DND-41 (cell line): ENCODE measurements at regions not wholly inside any gene's neighbourhood (a gene's known extent, or its start where the extent isn't known, plus 50 kb on each side); places are given as distances from the start of the nearest gene placed in this dataset.

Source experiments
- ATAC-seq: fragments of 200-7000 bp; cut with Tn5 transposase; 3 replicates; pipeline ENCODE4 v1.9.1; 2021; ENCODE audit warnings: low read depth; ENCODE audit not compliant: insufficient read depth
- DNase-seq: peaks from one replicate; pipeline ENCODE4 v3.0.0-alpha.2; 2020
- H2AFZ ChIP-seq: 2 replicates; pipeline ENCODE4 v1.6.0; 2012; ENCODE audit warnings: low read depth, low read length
- H3K27ac ChIP-seq: 2 replicates; pipeline ENCODE4 v1.5.1; 2012; ENCODE audit warnings: low read length, inconsistent platforms
- H3K27me3 ChIP-seq: fragments of 200-600 bp; sonication (generic); 2 replicates; pipeline ENCODE4 v1.6.0; 2012; ENCODE audit warnings: low read length, mild to moderate bottlenecking, inconsistent platforms; ENCODE audit not compliant: insufficient read depth, poor library complexity
- H3K36me3 ChIP-seq: 2 replicates; pipeline ENCODE4 v1.5.1; 2012; ENCODE audit warnings: low read length, inconsistent platforms; ENCODE audit not compliant: insufficient read depth
- H3K4me1 ChIP-seq: 2 replicates; pipeline ENCODE4 v1.5.1; 2012; ENCODE audit warnings: mild to moderate bottlenecking, low read length; ENCODE audit not compliant: insufficient read depth
- H3K4me2 ChIP-seq: 2 replicates; pipeline ENCODE4 v1.6.0; 2012; ENCODE audit warnings: mild to moderate bottlenecking, moderate library complexity, low read length, inconsistent platforms; ENCODE audit not compliant: insufficient read depth
- H3K4me3 ChIP-seq, 2 experiments: fragments of 200-600 bp in 1 of 2; shearing (Covaris generic) in 1 of 2; 2 replicates each; pipeline ENCODE4 v1.5.1; 2012 to 2016; ENCODE audit warnings: inconsistent platforms in 2 of 2, low read length in 2 of 2, mild to moderate bottlenecking in 2 of 2, low read depth in 1 of 2, moderate library complexity in 1 of 2
- H3K79me2 ChIP-seq: 2 replicates; pipeline ENCODE4 v1.6.0; 2012; ENCODE audit warnings: low read length, inconsistent platforms; ENCODE audit not compliant: insufficient read depth
- H3K9ac ChIP-seq: 2 replicates; pipeline ENCODE4 v1.6.0; 2012; ENCODE audit warnings: low read depth, mild to moderate bottlenecking, inconsistent platforms, low read length, moderate library complexity
- H3K9me3 ChIP-seq: 2 replicates; pipeline ENCODE4 v1.5.1; 2012; ENCODE audit warnings: low read length, moderate library complexity, mild to moderate bottlenecking, inconsistent platforms; ENCODE audit not compliant: insufficient read depth, severe bottlenecking
- H4K20me1 ChIP-seq: 2 replicates; pipeline ENCODE4 v1.6.0; 2012; ENCODE audit warnings: low read length; ENCODE audit not compliant: insufficient read depth
- EZH2 ChIP-seq: IDR thresholded peaks from 3 replicates; pipeline ENCODE4 v1.6.1; 2012; ENCODE audit warnings: borderline replicate concordance, low read depth, mild to moderate bottlenecking, moderate library complexity, low read length, inconsistent platforms; ENCODE audit not compliant: severe bottlenecking
- TF ChIP-seq, protein P1 (sequence below): IDR thresholded peaks from 2 replicates; pipeline ENCODE4 v1.5.1; 2012; ENCODE audit warnings: borderline replicate concordance, low read length, moderate library complexity, mild to moderate bottlenecking; ENCODE audit not compliant: poor library complexity, severe bottlenecking; ENCODE audit errors: extremely low read depth

DNA sequence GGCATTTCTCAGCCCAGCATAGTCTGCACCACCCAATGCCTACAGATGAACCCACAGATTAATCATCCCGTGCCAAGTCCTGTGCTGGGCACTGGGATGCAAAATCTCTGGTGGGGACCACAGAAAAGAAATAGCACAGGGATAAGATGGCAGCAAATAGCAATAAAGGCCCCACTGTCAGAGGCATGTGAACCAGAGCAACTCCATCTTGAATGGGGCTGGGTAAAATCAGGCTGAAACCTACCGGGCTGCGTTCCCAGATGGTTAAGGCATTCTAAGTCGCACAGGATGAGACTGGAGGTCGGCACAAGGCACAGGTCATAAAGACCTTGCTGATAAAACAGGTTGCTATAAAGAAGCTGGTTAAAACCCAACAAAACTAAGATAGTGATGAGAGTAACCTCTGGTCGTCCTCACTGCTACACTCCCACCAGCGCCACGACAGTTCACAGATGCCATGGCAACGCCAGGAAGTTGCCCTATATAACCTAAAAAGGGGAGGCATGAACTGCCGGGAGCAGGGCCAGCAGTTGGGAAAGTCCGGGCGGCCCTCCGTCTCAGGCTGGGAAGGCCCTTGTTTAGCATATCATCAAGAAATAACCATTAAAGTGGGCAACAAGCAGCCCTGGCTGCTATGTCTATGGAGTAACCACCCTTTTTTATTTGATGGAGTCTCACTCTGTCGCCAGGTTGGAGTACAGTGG, 65.2 kb downstream of the C9orf50 start:
- Histone ChIP-seq H3K4me2 (no peak overlapping the region), H3K27ac (no peak overlapping the region)
- no peak for ATAC-seq

GRCh38 chr9:129554649-129555048, 66.3 kb downstream of the C9orf50 start:
- no peak overlapping the region for H2AFZ ChIP-seq
- H3K9ac ChIP-seq = no peak overlapping the region
- no peak overlapping the region for H3K4me3 ChIP-seq
- no peaks in the 10 kb centered on the region for H3K36me3 ChIP-seq
- no peak overlapping the region for H3K27ac ChIP-seq
- H3K4me1 ChIP-seq = no peaks in the 10 kb centered on the region
- no peak for ATAC-seq
- no peaks in the 10 kb centered on the region for H4K20me1 ChIP-seq
- no peaks in the 10 kb centered on the region for H3K9me3 ChIP-seq
- H3K4me2 ChIP-seq = no peak overlapping the region
- DNase-seq = no peak
- no peaks in the 10 kb centered on the region for H3K27me3 ChIP-seq
- TF ChIP-seq EZH2 = no peak
- TF ChIP-seq, protein P1, sequence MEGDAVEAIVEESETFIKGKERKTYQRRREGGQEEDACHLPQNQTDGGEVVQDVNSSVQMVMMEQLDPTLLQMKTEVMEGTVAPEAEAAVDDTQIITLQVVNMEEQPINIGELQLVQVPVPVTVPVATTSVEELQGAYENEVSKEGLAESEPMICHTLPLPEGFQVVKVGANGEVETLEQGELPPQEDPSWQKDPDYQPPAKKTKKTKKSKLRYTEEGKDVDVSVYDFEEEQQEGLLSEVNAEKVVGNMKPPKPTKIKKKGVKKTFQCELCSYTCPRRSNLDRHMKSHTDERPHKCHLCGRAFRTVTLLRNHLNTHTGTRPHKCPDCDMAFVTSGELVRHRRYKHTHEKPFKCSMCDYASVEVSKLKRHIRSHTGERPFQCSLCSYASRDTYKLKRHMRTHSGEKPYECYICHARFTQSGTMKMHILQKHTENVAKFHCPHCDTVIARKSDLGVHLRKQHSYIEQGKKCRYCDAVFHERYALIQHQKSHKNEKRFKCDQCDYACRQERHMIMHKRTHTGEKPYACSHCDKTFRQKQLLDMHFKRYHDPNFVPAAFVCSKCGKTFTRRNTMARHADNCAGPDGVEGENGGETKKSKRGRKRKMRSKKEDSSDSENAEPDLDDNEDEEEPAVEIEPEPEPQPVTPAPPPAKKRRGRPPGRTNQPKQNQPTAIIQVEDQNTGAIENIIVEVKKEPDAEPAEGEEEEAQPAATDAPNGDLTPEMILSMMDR = no peak
- H3K79me2 ChIP-seq = no peaks in the 10 kb centered on the region

More for the DNA sequence above, 65.2 kb downstream of the C9orf50 start:
- Histone ChIP-seq H3K4me3 (no peak overlapping the region), H3K9ac (no peak overlapping the region), H4K20me1 (no peaks in the 10 kb centered on the region), H3K27me3 (no peaks in the 10 kb centered on the region), H3K79me2 (no peaks in the 10 kb centered on the region), H2AFZ (no peak overlapping the region), H3K9me3 (no peaks in the 10 kb centered on the region), H3K4me1 (no peaks in the 10 kb centered on the region), H3K36me3 (no peaks in the 10 kb centered on the region)
- no peak for DNase-seq
- TF ChIP-seq, protein P1 = no peak
- TF ChIP-seq EZH2 = no peak

DNA sequence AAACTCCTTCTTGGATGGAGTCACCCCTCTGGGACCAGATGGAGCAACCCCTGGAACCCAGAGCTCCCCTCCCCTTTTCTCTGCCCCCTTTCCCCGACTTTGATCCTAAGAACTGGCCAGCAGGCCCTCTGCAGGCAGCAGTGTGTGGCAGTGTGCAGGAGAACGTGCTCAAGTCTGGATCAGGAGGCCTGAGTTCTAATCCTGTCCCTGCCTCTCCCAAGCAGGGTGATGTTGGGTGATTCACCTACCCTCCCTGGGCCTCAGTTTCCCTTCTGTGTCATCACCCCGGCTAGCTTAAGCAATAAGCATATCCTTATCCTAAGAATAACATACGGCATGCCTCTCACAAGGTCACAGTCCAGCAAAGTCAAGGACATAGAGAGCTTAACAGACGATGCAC, 67.6 kb downstream of the C9orf50 start:
- Histone ChIP-seq H4K20me1 (no peaks in the 10 kb centered on the region), H3K27me3 (no peaks in the 10 kb centered on the region), H3K9ac (no peak overlapping the region), H3K27ac (no peak overlapping the region), H3K4me3 (no peak overlapping the region), H2AFZ (no peak overlapping the region), H3K4me1 (no peaks in the 10 kb centered on the region), H3K79me2 (no peaks in the 10 kb centered on the region), H3K36me3 (no peaks in the 10 kb centered on the region), H3K4me2 (no peak overlapping the region), H3K9me3 (no peaks in the 10 kb centered on the region)
- no peak for TF ChIP-seq EZH2
- TF ChIP-seq, protein P1 = no peak
- ATAC-seq (no peak), DNase-seq (no peak)

DNA sequence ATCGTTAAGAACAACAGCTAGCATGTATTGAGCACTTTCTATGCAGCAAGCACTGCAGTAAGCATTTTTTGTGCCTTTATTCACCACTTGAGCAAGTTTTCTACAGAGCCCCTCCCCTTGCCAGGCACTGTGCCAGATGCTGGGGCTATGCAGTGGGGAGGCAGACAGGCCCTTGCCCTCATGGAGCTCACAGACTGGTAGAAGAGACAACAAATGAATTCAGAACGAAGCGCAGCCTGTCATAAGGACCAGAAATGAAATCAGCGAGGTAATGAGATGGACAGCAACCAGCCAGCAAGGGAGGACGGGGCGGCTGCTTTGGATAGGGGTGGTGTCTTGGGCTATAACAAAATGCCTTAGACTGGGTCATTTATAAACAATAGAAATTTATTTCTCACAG, 68.8 kb downstream of the C9orf50 start:
- H3K27me3 ChIP-seq = no peaks in the 10 kb centered on the region
- H4K20me1 ChIP-seq = no peaks in the 10 kb centered on the region
- no peaks in the 10 kb centered on the region for H3K4me1 ChIP-seq
- H3K4me3 ChIP-seq = no peak overlapping the region
- ATAC-seq (no peak), DNase-seq (no peak)
- H3K4me2 ChIP-seq = no peak overlapping the region
- H3K9me3 ChIP-seq = no peaks in the 10 kb centered on the region
- no peak overlapping the region for H3K9ac ChIP-seq
- no peak overlapping the region for H3K27ac ChIP-seq
- no peaks in the 10 kb centered on the region for H3K36me3 ChIP-seq
- no peak overlapping the region for H2AFZ ChIP-seq
- TF ChIP-seq EZH2 = no peak
- TF ChIP-seq, protein P1 = no peak
- H3K79me2 ChIP-seq = no peaks in the 10 kb centered on the region
